ENCODE measurements at regions not wholly inside any gene's neighbourhood (a gene's known extent, or its start where the extent isn't known, plus 50 kb on each side); places are given as distances from the start of the nearest gene placed in this dataset.

DNA sequence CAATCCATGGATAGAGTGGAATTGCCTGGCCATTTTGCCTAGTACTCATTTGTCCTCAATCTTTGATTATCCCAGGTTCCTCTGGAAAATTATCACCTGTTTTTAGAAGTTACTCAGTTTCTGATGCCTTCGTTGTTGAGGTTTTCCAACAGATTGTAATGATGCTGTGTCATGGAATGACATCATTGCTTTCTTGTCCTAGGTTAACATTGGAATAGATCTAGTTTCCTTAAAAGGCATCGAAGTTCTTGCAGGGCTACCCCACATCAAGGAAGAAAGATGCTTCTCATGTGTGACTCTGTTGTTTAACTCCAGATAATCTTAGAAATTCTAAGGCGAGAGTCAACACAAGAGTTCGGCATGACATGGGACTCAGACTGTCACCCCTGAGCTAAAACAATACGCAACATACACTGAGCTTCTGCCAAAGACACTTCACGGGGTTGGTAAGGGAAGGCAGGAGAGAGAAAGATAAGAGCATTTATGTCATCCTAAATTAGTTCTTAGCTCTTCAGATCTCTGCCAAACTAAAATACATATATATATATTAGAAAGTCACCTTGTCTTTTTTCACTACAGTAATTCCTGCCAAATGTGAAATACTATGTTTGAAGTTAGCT, 293.2 kb upstream of the WWC1 start:
- no peak for DNase-seq

DNA sequence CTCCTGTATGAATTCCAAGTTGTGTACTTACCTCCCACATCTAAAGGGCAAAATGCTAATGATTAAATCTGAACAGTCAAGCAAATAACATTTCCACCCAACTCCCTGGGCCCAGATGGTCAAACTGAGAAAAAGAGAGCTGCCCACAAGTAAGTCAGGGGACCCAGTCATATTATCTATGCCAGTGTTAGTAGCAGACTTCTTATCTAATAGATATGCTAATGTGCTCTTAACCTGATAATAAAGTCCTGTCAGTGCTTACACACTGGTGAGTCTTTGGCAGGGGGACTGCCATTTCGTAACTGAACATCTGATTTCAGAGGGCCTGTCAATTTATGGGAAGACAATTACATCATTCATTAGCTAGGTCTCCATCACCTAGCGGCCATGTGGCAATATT, 292.3 kb upstream of the WWC1 start:
- 95 to 100% methylated on average over 2 of the region's 2 CpGs for WGBS, 2 donors
- H3K36me3 ChIP-seq = no peaks in the 10 kb centered on the region
- intact Hi-C loops (cut with DNase I) = no loop called here

More for the DNA sequence above, 293.2 kb upstream of the WWC1 start:
- Histone ChIP-seq H3K27ac (no peak overlapping the region), H3K9me3 (no peaks in the 10 kb centered on the region), H3K36me3 (no peaks in the 10 kb centered on the region), H3K4me1 (no peaks in the 10 kb centered on the region), H3K27me3 (no peaks in the 10 kb centered on the region), H3K4me3 (replicated peaks in 1 of 3) (no peak overlapping the region)
- intact Hi-C loops (cut with DNase I) = no loop called here
- TF ChIP-seq, protein P1, sequence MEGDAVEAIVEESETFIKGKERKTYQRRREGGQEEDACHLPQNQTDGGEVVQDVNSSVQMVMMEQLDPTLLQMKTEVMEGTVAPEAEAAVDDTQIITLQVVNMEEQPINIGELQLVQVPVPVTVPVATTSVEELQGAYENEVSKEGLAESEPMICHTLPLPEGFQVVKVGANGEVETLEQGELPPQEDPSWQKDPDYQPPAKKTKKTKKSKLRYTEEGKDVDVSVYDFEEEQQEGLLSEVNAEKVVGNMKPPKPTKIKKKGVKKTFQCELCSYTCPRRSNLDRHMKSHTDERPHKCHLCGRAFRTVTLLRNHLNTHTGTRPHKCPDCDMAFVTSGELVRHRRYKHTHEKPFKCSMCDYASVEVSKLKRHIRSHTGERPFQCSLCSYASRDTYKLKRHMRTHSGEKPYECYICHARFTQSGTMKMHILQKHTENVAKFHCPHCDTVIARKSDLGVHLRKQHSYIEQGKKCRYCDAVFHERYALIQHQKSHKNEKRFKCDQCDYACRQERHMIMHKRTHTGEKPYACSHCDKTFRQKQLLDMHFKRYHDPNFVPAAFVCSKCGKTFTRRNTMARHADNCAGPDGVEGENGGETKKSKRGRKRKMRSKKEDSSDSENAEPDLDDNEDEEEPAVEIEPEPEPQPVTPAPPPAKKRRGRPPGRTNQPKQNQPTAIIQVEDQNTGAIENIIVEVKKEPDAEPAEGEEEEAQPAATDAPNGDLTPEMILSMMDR (IDR thresholded peaks at IDR 0.05) = no peak
- TF ChIP-seq POLR2A (IDR thresholded peaks at IDR 0.05) = no peak
- 86 to 91% methylated on average over 6 of the region's 6 CpGs for WGBS, 2 donors

DNA sequence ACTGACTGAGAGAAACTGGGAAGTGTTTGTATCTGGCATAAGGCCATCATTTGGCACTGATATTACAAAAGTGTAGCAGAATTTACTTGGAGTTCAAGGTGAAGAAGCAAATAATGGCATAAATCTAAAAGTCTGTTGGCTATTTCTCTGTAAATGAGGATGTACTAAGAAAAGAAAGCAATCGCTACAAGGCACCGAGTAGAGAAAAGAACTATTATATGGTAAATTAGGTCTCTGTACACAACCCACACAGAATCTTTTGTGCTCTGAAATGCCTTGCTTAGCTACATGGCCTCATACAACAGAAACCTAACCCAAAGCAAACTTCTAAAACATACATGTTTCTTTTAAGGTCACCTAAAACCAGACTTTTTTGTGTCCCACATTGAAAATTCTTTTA, 290.1 kb upstream of the WWC1 start:
- 86% methylated on average over 2 of the region's 2 CpGs for WGBS, 2 donors

More for the DNA sequence above, 292.3 kb upstream of the WWC1 start:
- no peak for TF ChIP-seq POLR2A (IDR thresholded peaks at IDR 0.05)
- TF ChIP-seq, protein P1 (IDR thresholded peaks at IDR 0.05) = no peak
- Histone ChIP-seq H3K9me3 (no peaks in the 10 kb centered on the region), H3K4me3 (replicated peaks in 1 of 3) (no peak overlapping the region), H3K4me1 (no peaks in the 10 kb centered on the region), H3K27ac (no peak overlapping the region), H3K27me3 (no peaks in the 10 kb centered on the region)
- no peak for DNase-seq

DNA sequence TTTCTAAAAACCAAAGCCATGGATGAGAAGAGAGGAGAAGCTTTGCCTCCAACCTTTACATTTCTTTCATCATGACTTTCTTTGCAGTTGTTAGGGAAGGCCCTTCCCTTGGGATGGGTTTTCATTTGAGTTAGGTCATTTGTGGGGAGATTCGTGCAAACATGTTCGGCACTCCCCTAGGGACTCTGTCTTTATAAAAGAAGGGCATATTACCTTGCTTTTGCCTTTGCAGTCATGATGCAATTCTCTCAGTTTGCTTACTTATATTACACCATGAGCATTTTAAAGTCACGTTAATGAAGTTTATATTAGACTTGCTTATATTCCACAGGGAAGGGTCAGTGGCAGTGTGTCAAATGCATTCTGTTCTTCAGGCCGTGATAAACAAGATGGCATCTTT, 289.3 kb upstream of the WWC1 start:
- Histone ChIP-seq H3K27me3 (no peaks in the 10 kb centered on the region), H3K36me3 (no peaks in the 10 kb centered on the region), H3K9me3 (no peaks in the 10 kb centered on the region), H3K27ac (no peak overlapping the region), H3K4me3 (replicated peaks in 1 of 3) (no peak overlapping the region), H3K4me1 (no peaks in the 10 kb centered on the region)
- no peak for TF ChIP-seq POLR2A (IDR thresholded peaks at IDR 0.05)
- TF ChIP-seq, protein P1 (IDR thresholded peaks at IDR 0.05) = no peak
- DNase-seq = no peak
- intact Hi-C loops (cut with DNase I) = no loop called here
- WGBS, 2 donors = 77 to 85% methylated on average over 4 of the region's 4 CpGs

More for the DNA sequence above, 290.1 kb upstream of the WWC1 start:
- no peak for DNase-seq
- intact Hi-C loops (cut with DNase I) = no loop called here
- Histone ChIP-seq H3K9me3 (no peaks in the 10 kb centered on the region), H3K27ac (no peak overlapping the region), H3K36me3 (no peaks in the 10 kb centered on the region), H3K4me3 (replicated peaks in 1 of 3) (no peak overlapping the region), H3K27me3 (no peaks in the 10 kb centered on the region), H3K4me1 (no peaks in the 10 kb centered on the region)
- no peak for TF ChIP-seq POLR2A (IDR thresholded peaks at IDR 0.05)
- TF ChIP-seq, protein P1 (IDR thresholded peaks at IDR 0.05) = no peak

DNA sequence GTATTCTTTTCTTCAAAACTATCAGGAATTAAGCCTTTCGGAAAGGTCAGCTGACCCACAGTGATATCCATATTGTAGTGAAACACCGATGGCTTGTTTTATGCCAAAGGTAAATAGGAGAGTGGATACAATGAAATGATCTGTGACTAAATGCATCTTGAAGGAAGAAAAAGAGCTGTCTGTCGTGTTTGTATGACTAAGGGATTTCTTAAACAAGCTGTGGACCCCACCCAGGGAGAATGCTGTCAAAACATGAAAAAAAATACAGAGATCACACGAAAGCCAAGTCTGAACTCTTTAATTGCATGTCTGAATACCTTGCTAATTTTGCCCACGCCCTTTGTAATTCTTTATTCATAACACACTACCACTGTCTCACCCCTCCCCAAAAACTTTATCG, 286.4 kb upstream of the WWC1 start:
- no peak for TF ChIP-seq POLR2A (IDR thresholded peaks at IDR 0.05)
- TF ChIP-seq, protein P1 (IDR thresholded peaks at IDR 0.05) = no peak
- no peaks in the 10 kb centered on the region for H3K9me3 ChIP-seq
- no peaks in the 10 kb centered on the region for H3K4me1 ChIP-seq
- no peaks in the 10 kb centered on the region for H3K36me3 ChIP-seq
- no peak for DNase-seq
- H3K27me3 ChIP-seq = no peaks in the 10 kb centered on the region
- H3K4me3 ChIP-seq (replicated peaks in 1 of 3) = no peak overlapping the region
- intact Hi-C loops (cut with DNase I) = no loop called here
- no peak overlapping the region for H3K27ac ChIP-seq
- WGBS, 2 donors = 69 to 73% methylated on average over 6 of the region's 6 CpGs

Data from thyroid gland (tissue), 4 donors.